ENCODE measurements at regions not wholly inside any gene's neighbourhood (a gene's known extent, or its start where the extent isn't known, plus 50 kb on each side); places are given as distances from the start of the nearest gene placed in this dataset.
A peak's percentile ranks its signal among the peaks of the same experiment; 100 is the strongest.

GRCh38 chr2:8566155-8566670 lies 115.6 kb upstream of the ID2 start:
- no peaks in the 10 kb centered on the region for H3K23me2 ChIP-seq (ENCODE audit: insufficient read length, low read depth, low read length, poor library complexity, severe bottlenecking)
- no peak overlapping the region for H2AFZ ChIP-seq (ENCODE audit: low read length)
- no peak for TF ChIP-seq CTCF (conservative IDR thresholded peaks at IDR 0.05)
- H4K20me1 ChIP-seq (ENCODE audit: control insufficient read depth, insufficient read depth, insufficient read length): no peaks in the 10 kb centered on the region
- H3K4me1 Mint-ChIP-seq: peaks cover 5 to 8% of the 10 kb centered on the region in 2 experiments; a peak in 2 of 4 replicates
- H3K9ac ChIP-seq (ENCODE audit: extremely low read depth, insufficient read length, low read length): no peak overlapping the region
- no peak overlapping the region for H2BK15ac ChIP-seq (ENCODE audit: low read depth, low read length)
- H3T11ph ChIP-seq (ENCODE audit: low read length): no peak overlapping the region
- H4K5ac ChIP-seq (ENCODE audit: insufficient read length, low read depth, low read length): no peak overlapping the region
- no peak overlapping the region for H4K91ac ChIP-seq (ENCODE audit: insufficient read length, low read depth, low read length)
- no peak for DNase-seq
- no peak overlapping the region for H3K56ac ChIP-seq (ENCODE audit: insufficient read length, low read depth, low read length)
- H2BK120ac ChIP-seq (ENCODE audit: low read depth, low read length, poor library complexity, severe bottlenecking): no peak overlapping the region
- H3K27ac ChIP-seq (ENCODE audit: insufficient read length, low read depth, low read length): no peak overlapping the region
- H3K36me3 Mint-ChIP-seq (ENCODE audit: insufficient read depth in 1 of 3, low read depth in 3 of 3): peaks cover 0 to 11% (median 5%) of the 10 kb centered on the region in 3 experiments; a peak in 6 of 7 replicates
- H3K27ac Mint-ChIP-seq: no peak overlapping the region
- no peak overlapping the region for H2BK12ac ChIP-seq (ENCODE audit: insufficient read length, low read depth, low read length)
- no peaks in the 10 kb centered on the region for H3K9me3 ChIP-seq (ENCODE audit: control insufficient read depth, low read depth, low read length)
- H3K4me3 Mint-ChIP-seq: no peak overlapping the region
- H3K9me3 Mint-ChIP-seq: peaks cover 10 to 12% of the 10 kb centered on the region in 2 experiments
- no peaks in the 10 kb centered on the region for H3K27me3 Mint-ChIP-seq (ENCODE audit: low read depth)
- no peaks in the 10 kb centered on the region for H3K79me1 ChIP-seq (ENCODE audit: insufficient read depth, low read depth, low read length, poor library complexity, severe bottlenecking)
- H3K14ac ChIP-seq (ENCODE audit: insufficient read depth, low read length): peak overlapping the region; percentile 47; the same call in 1 of the 2 replicates
- peak overlapping the region; percentile 25 for H3K18ac ChIP-seq (ENCODE audit: insufficient read length, low read depth, low read length)
- whole genome bisulfite sequencing (ENCODE audit: extremely low coverage, insufficient read length, low lambda C conversion rate): no CpG with 5 or more reads among the region's 4 CpGs
- no peak overlapping the region for H2BK20ac ChIP-seq (ENCODE audit: low read depth, low read length, poor library complexity, severe bottlenecking)
- no peak overlapping the region for H3K4me2 ChIP-seq (ENCODE audit: insufficient read depth, insufficient read length, low read length)
- H3K4me1 ChIP-seq (ENCODE audit: insufficient read depth, low read length): no peaks in the 10 kb centered on the region
- H4K8ac ChIP-seq (replicated peaks; ENCODE audit: insufficient read length, low read depth, low read length): no peak overlapping the region
- no peak overlapping the region for H3K23ac ChIP-seq (ENCODE audit: insufficient read length, low read depth, low read length)
- H3K27me3 ChIP-seq (ENCODE audit: insufficient read depth, low read length): no peaks in the 10 kb centered on the region
- no peak overlapping the region; the same call in 1 of the 2 replicates for H3K4ac ChIP-seq (ENCODE audit: low read depth, low read length)
- no peaks in the 10 kb centered on the region for H3K79me2 ChIP-seq (ENCODE audit: insufficient read depth, low read length)
- no peak overlapping the region for H2BK5ac ChIP-seq (ENCODE audit: insufficient read length, low read length)
- no peak overlapping the region for H2AK5ac ChIP-seq (ENCODE audit: insufficient read length, low read length)

Data from H9 (cell line).